Heart right ventricle (tissue), 16 donors: ENCODE measurements at regions not wholly inside any gene's neighbourhood (a gene's known extent, or its start where the extent isn't known, plus 50 kb on each side); places are given as distances from the start of the nearest gene placed in this dataset.

Experiments used
- ATAC-seq, 8 donors: fragments of 200-7000 bp; cut with Tn5 transposase; one replicate each; pipeline ENCODE4 v1.9.1; 2020; ENCODE audit warnings: mild to moderate bottlenecking in 8 of 8, moderate library complexity in 8 of 8, moderate number of reproducible peaks in 1 of 8
- DNase-seq, 2 donors: peaks; one replicate each; pipeline ENCODE4 v3.0.0-alpha.2; 2020
- H3K27ac ChIP-seq, 10 donors: fragments of 200-600 bp; sonication (generic) in 2 of 10; one replicate each; pipeline versions ENCODE4 v1.5.0 to v1.8.0; 2020 to 2022; ENCODE audit warnings: mild to moderate bottlenecking in 3 of 10
- H3K27me3 ChIP-seq, 7 donors: fragments of 200-600 bp; one replicate each; pipeline ENCODE4 v1.8.0; 2021 to 2022; ENCODE audit warnings: mild to moderate bottlenecking in 2 of 7
- H3K36me3 ChIP-seq, 9 donors: fragments of 200-600 bp; sonication (generic) in 1 of 9; one replicate each; pipeline versions ENCODE4 v1.5.0 to v1.8.0; 2020 to 2022; ENCODE audit warnings: mild to moderate bottlenecking in 2 of 9
- H3K4me1 ChIP-seq, 9 donors: fragments of 200-600 bp; sonication (generic) in 1 of 9; one replicate each; pipeline versions ENCODE4 v1.5.0 to v1.8.0; 2020 to 2022; ENCODE audit warnings: mild to moderate bottlenecking in 4 of 9
- H3K4me3 ChIP-seq, 10 donors: fragments of 200-600 bp; sonication (generic) in 2 of 10; one replicate each; pipeline versions ENCODE4 v1.5.0 to v1.8.0; 2020 to 2022; ENCODE audit warnings: mild to moderate bottlenecking in 7 of 10, moderate library complexity in 2 of 10
- H3K9me3 ChIP-seq, 11 donors: fragments of 200-600 bp in 10 of 11; sonication (generic) in 2 of 11; one replicate each; pipeline versions ENCODE4 v1.5.0 to v1.8.0; 2013 to 2022; ENCODE audit warnings: mild to moderate bottlenecking in 2 of 11, control low read depth in 1 of 11, moderate library complexity in 1 of 11
- CTCF ChIP-seq, 9 donors: fragments of 200-600 bp; sonication (generic) in 2 of 9; IDR thresholded peaks; one replicate each; pipeline versions ENCODE4 v1.5.0 to v1.8.0; 2021 to 2022; ENCODE audit warnings: antibody characterized with exemption in 9 of 9, mild to moderate bottlenecking in 5 of 9, moderate library complexity in 1 of 9
- WGBS, 2 donors: extraction: QIAGEN DNeasy Blood & Tissue Kit; methylation state at CpG; one replicate each; pipeline ENCODE4 v1.1.7; 2013; ENCODE audit warnings: inconsistent platforms in 1 of 2; 5-methylcytosine and 5-hydroxymethylcytosine counted together
- intact Hi-C, 10 donors: fragments of 100-400 bp; cut with DNase I; formaldehyde crosslinking; loops; one replicate each; pipeline versions ENCODE4 v1.11.1 to v1.14.2; 2022
- donor health status: Arrhythmogenic right ventricular cardiomyopathy.
- donor health status: ischemic (EF 13 %, LVEDD 7.1; RV severe dilation, severe dysfunction).
- donor health status: healthy with polysubstance abuse.
- donor health status: DM: no; HTN: yes; CAD: no.
- donor health status: DM: no; HTN: no; CAD: no.
- donor health status: ischemic (EF 25% LVEDD 6.9; RV normal size, moderate dysfunction).
- donor health status: ischemic (EF 25% LVEDD 5.7; RV mildly dilated, moderate dysfunction).
- donor health status: healthy.
- donor health status: DM: yes; HTN: yes; CAD: no.
- donor health status: Ischemic cardiomyopathy.
- donor health status: ischemic (EF 35%, LVEDD 5.7; RV mildly dilated, moderate dysfunction).
- donor health status: nonischemic (EF 11% LVEDD 7.7; RV severe dilation, severe dysfunction).
- donor health status: DM: yes; HTN: yes; CAD: no.
- donor health status: PGD.
- donor health status: ischemic (EF 29% LVEDD 5.4; RV normal size, mild dysfunction).
- donor health status: nonischemic (EF 23%, LVEDD 6.1; RV moderate dilation, normal function).

- no peak overlapping the region for H3K27ac ChIP-seq
- no peak for DNase-seq
- H3K4me1 ChIP-seq: no peaks in the 10 kb centered on the region
- peaks cover 0 to 3% (median 0%) of the 10 kb centered on the region in 11 donors for H3K9me3 ChIP-seq
- intact Hi-C loops: no loop called here
- no peak for ATAC-seq
- no peak for TF ChIP-seq CTCF (IDR thresholded peaks at IDR 0.05)
- 75 to 76% methylated on average over 2 of the region's 2 CpGs for WGBS, 2 donors
- no peaks in the 10 kb centered on the region for H3K27me3 ChIP-seq
- no peaks in the 10 kb centered on the region for H3K36me3 ChIP-seq
- no peak overlapping the region for H3K4me3 ChIP-seq
Observed at GRCh38 chr14:82073547-82073946, 539.9 kb upstream of the SEL1L start.

GRCh38 chr14:82075566-82075965, 541.9 kb upstream of the SEL1L start:
- H3K4me1 ChIP-seq: no peaks in the 10 kb centered on the region
- no peaks in the 10 kb centered on the region for H3K36me3 ChIP-seq
- H3K9me3 ChIP-seq: peaks cover 0 to 6% (median 0%) of the 10 kb centered on the region in 11 donors
- DNase-seq (peak; percentile 18 to 32), ATAC-seq (no peak)
- 9 to 15% methylated on average over 3 of the region's 3 CpGs for WGBS, 2 donors
- no peak for TF ChIP-seq CTCF (IDR thresholded peaks at IDR 0.05)
- H3K27ac ChIP-seq: no peak overlapping the region
- intact Hi-C loops: no loop called here
- H3K27me3 ChIP-seq: no peaks in the 10 kb centered on the region
- H3K4me3 ChIP-seq: no peak overlapping the region

- Histone ChIP-seq H3K27ac (no peak overlapping the region), H3K9me3 (peaks cover 0 to 6% (median 0%) of the 10 kb centered on the region in 11 donors), H3K4me1 (no peaks in the 10 kb centered on the region), H3K36me3 (no peaks in the 10 kb centered on the region), H3K27me3 (no peaks in the 10 kb centered on the region), H3K4me3 (no peak overlapping the region)
- intact Hi-C loops: no loop called here
- WGBS, 2 donors: 86 to 91% methylated on average over 3 of the region's 3 CpGs
- ATAC-seq (no peak), DNase-seq (no peak)
- no peak for TF ChIP-seq CTCF (IDR thresholded peaks at IDR 0.05)
Observed at GRCh38 chr14:82079553-82079952, 545.9 kb upstream of the SEL1L start.

- H3K27me3 ChIP-seq: no peaks in the 10 kb centered on the region
- H3K4me3 ChIP-seq: no peak overlapping the region
- no peak for DNase-seq
- intact Hi-C loops: no loop called here
- peaks cover 0 to 6% (median 0%) of the 10 kb centered on the region in 11 donors for H3K9me3 ChIP-seq
- H3K27ac ChIP-seq: no peak overlapping the region
- 5 to 8% methylated on average over 4 of the region's 4 CpGs for WGBS, 2 donors
- no peaks in the 10 kb centered on the region for H3K4me1 ChIP-seq
- no peak for ATAC-seq
- no peaks in the 10 kb centered on the region for H3K36me3 ChIP-seq
- no peak for TF ChIP-seq CTCF (IDR thresholded peaks at IDR 0.05)
Observed at GRCh38 chr14:82080370-82080769, 546.7 kb upstream of the SEL1L start.

- ATAC-seq (no peak), DNase-seq (no peak)
- Histone ChIP-seq H3K36me3 (no peaks in the 10 kb centered on the region), H3K27ac (no peak overlapping the region), H3K27me3 (no peaks in the 10 kb centered on the region), H3K4me3 (no peak overlapping the region), H3K9me3 (no peaks in the 10 kb centered on the region), H3K4me1 (no peaks in the 10 kb centered on the region)
- TF ChIP-seq CTCF (IDR thresholded peaks at IDR 0.05): no peak
- intact Hi-C loops: no loop called here
- WGBS, 2 donors: 56% methylated on average over 3 of the region's 3 CpGs
Observed at GRCh38 chr14:82084813-82085212, 551.2 kb upstream of the SEL1L start.
